ENCODE measurements at regions not wholly inside any gene's neighbourhood (a gene's known extent, or its start where the extent isn't known, plus 50 kb on each side); places are given as distances from the start of the nearest gene placed in this dataset.

DNA sequence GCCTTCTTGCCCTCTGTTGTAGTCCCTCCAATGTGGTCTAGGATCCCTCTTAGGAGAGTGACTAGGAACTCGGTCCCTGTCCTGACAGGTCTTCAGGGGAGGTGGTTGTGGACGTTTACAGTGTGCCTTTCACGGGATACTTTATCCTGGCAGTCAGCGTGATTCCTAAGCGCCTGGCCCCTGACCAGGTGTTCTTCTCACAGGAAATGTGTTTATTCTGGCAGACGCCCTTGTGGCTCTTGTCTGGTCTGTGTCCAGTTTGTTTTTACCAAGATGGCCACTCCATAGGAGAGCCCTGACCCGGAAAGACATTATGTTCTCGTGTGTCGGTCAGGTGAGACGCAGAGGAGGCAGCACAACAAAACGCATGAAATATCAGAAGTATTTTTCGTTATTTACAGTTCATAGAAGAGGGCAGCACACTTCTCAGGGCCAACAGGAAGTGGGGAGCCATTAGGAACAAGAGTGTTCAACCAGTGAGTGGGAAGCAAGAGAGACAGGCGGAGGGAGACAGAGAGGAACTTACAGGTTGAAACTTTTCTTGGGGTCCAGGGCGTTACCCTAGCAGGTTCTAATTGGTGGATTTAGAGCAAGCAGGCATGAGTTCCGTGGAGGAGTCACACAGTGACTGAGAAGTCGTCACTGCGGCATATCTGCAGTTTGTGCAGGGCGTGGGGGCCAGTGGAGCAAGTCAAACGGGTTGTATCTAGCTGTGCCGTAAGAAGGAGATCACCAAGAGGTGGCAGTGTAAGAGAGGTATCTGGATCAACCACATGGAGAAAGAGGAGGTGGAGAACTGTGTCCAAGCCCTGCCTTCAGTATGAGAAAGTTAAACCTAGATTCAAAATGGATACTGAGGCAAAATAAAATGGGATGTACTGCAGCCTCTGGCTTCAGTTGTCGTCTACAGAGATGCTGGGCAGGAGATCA is 412.9 kb downstream of the ZSWIM6 start:
- TF ChIP-seq ZNF565 (CRISPR knock-in tag; conservative IDR thresholded peaks at IDR 0.05; ENCODE audit: low read depth) (no peak), SNAI2 (CRISPR knock-in tag; IDR thresholded peaks at IDR 0.05) (no peak), TCF4 (CRISPR knock-in tag; IDR thresholded peaks at IDR 0.05; ENCODE audit: borderline replicate concordance) (no peak)
- no peak for ATAC-seq

DNA sequence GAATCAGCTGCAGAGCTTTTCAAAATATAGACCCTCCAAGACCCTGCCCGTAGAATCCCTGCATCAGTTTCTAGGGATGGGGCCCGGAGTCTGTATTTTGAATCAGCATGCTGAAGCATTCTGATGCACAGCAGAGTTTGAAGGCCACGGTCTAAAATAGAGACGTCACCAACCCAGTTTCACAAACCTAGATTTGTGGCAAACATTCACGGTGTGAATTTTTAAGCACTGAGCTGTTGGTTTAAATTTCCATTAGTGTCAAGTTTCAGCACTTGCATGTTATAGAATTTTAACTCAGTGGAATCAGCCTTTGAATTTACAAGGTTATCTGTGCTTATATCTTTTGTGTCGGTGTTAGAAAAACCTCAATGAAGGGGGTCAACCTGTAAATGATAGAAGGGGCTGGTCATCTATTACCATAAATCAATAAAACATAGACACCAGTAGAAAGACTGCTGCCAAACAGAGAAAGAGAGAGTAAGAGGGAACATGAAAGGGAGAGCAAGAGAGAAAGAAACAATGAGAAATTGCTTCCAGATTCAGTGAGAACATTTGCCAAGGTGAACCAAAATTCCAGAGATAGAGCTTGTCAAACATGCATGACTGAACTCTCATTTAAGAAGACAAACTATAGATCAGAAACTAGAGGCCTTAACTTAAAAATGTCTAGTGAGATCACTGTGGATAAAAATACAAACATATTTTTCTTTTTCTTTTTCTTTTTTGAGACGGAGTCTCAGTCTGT is 414.9 kb downstream of the ZSWIM6 start:
- TF ChIP-seq ARNTL (CRISPR knock-in tag; IDR thresholded peaks at IDR 0.05; ENCODE audit: borderline replicate concordance, low read depth) (no peak), ZNF70 (CRISPR knock-in tag; IDR thresholded peaks at IDR 0.05) (no peak), TOX (CRISPR knock-in tag; IDR thresholded peaks at IDR 0.05; ENCODE audit: borderline replicate concordance) (no peak), OSR1 (CRISPR knock-in tag; IDR thresholded peaks at IDR 0.05) (no peak), ZC3H10 (CRISPR knock-in tag; IDR thresholded peaks at IDR 0.05) (no peak), RARB (CRISPR knock-in tag; IDR thresholded peaks at IDR 0.05) (no peak), ZNF8 (CRISPR knock-in tag; IDR thresholded peaks at IDR 0.05) (no peak), ESRRG (CRISPR knock-in tag; IDR thresholded peaks at IDR 0.05) (no peak), ZFP3 (CRISPR knock-in tag; IDR thresholded peaks at IDR 0.05) (no peak), BACH2 (CRISPR knock-in tag; IDR thresholded peaks at IDR 0.05; ENCODE audit: borderline replicate concordance) (no peak), SNAI2 (CRISPR knock-in tag; IDR thresholded peaks at IDR 0.05) (no peak), TCF4 (CRISPR knock-in tag; IDR thresholded peaks at IDR 0.05; ENCODE audit: borderline replicate concordance) (no peak), ZNF565 (CRISPR knock-in tag; conservative IDR thresholded peaks at IDR 0.05; ENCODE audit: low read depth) (no peak), CSDC2 (CRISPR knock-in tag; IDR thresholded peaks at IDR 0.05) (no peak), ZFP30 (CRISPR knock-in tag; IDR thresholded peaks at IDR 0.05) (no peak)
- TF ChIP-seq, protein P1, sequence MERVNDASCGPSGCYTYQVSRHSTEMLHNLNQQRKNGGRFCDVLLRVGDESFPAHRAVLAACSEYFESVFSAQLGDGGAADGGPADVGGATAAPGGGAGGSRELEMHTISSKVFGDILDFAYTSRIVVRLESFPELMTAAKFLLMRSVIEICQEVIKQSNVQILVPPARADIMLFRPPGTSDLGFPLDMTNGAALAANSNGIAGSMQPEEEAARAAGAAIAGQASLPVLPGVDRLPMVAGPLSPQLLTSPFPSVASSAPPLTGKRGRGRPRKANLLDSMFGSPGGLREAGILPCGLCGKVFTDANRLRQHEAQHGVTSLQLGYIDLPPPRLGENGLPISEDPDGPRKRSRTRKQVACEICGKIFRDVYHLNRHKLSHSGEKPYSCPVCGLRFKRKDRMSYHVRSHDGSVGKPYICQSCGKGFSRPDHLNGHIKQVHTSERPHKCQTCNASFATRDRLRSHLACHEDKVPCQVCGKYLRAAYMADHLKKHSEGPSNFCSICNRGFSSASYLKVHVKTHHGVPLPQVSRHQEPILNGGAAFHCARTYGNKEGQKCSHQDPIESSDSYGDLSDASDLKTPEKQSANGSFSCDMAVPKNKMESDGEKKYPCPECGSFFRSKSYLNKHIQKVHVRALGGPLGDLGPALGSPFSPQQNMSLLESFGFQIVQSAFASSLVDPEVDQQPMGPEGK (CRISPR knock-in tag; IDR thresholded peaks at IDR 0.05; ENCODE audit: borderline replicate concordance): no peak
- TF ChIP-seq, protein P2, sequence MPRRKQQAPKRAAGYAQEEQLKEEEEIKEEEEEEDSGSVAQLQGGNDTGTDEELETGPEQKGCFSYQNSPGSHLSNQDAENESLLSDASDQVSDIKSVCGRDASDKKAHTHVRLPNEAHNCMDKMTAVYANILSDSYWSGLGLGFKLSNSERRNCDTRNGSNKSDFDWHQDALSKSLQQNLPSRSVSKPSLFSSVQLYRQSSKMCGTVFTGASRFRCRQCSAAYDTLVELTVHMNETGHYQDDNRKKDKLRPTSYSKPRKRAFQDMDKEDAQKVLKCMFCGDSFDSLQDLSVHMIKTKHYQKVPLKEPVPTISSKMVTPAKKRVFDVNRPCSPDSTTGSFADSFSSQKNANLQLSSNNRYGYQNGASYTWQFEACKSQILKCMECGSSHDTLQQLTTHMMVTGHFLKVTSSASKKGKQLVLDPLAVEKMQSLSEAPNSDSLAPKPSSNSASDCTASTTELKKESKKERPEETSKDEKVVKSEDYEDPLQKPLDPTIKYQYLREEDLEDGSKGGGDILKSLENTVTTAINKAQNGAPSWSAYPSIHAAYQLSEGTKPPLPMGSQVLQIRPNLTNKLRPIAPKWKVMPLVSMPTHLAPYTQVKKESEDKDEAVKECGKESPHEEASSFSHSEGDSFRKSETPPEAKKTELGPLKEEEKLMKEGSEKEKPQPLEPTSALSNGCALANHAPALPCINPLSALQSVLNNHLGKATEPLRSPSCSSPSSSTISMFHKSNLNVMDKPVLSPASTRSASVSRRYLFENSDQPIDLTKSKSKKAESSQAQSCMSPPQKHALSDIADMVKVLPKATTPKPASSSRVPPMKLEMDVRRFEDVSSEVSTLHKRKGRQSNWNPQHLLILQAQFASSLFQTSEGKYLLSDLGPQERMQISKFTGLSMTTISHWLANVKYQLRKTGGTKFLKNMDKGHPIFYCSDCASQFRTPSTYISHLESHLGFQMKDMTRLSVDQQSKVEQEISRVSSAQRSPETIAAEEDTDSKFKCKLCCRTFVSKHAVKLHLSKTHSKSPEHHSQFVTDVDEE (CRISPR knock-in tag; IDR thresholded peaks at IDR 0.05): no peak
- TF ChIP-seq, protein P3, sequence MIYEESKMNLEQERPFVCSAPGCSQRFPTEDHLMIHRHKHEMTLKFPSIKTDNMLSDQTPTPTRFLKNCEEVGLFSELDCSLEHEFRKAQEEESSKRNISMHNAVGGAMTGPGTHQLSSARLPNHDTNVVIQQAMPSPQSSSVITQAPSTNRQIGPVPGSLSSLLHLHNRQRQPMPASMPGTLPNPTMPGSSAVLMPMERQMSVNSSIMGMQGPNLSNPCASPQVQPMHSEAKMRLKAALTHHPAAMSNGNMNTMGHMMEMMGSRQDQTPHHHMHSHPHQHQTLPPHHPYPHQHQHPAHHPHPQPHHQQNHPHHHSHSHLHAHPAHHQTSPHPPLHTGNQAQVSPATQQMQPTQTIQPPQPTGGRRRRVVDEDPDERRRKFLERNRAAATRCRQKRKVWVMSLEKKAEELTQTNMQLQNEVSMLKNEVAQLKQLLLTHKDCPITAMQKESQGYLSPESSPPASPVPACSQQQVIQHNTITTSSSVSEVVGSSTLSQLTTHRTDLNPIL (CRISPR knock-in tag; IDR thresholded peaks at IDR 0.05; ENCODE audit: low read depth): no peak
- TF ChIP-seq, protein P4, sequence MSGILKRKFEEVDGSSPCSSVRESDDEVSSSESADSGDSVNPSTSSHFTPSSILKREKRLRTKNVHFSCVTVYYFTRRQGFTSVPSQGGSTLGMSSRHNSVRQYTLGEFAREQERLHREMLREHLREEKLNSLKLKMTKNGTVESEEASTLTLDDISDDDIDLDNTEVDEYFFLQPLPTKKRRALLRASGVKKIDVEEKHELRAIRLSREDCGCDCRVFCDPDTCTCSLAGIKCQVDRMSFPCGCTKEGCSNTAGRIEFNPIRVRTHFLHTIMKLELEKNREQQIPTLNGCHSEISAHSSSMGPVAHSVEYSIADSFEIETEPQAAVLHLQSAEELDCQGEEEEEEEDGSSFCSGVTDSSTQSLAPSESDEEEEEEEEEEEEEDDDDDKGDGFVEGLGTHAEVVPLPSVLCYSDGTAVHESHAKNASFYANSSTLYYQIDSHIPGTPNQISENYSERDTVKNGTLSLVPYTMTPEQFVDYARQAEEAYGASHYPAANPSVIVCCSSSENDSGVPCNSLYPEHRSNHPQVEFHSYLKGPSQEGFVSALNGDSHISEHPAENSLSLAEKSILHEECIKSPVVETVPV (CRISPR knock-in tag; IDR thresholded peaks at IDR 0.05): no peak
- TF ChIP-seq, protein P5, sequence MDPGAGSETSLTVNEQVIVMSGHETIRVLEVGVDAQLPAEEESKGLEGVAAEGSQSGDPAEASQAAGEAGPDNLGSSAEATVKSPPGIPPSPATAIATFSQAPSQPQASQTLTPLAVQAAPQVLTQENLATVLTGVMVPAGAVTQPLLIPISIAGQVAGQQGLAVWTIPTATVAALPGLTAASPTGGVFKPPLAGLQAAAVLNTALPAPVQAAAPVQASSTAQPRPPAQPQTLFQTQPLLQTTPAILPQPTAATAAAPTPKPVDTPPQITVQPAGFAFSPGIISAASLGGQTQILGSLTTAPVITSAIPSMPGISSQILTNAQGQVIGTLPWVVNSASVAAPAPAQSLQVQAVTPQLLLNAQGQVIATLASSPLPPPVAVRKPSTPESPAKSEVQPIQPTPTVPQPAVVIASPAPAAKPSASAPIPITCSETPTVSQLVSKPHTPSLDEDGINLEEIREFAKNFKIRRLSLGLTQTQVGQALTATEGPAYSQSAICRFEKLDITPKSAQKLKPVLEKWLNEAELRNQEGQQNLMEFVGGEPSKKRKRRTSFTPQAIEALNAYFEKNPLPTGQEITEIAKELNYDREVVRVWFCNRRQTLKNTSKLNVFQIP (CRISPR knock-in tag; IDR thresholded peaks at IDR 0.05; ENCODE audit: borderline replicate concordance, low read depth): no peak
- ATAC-seq: no peak
